ENCODE measurements at regions not wholly inside any gene's neighbourhood (a gene's known extent, or its start where the extent isn't known, plus 50 kb on each side); places are given as distances from the start of the nearest gene placed in this dataset.

GRCh38 chr5:114644576-114644975 lies 282.7 kb downstream of the KCNN2 start:
- no peaks in the 10 kb centered on the region for H3K4me1 ChIP-seq
- TF ChIP-seq POLR2AphosphoS5 (IDR thresholded peaks at IDR 0.05) = no peak
- ATAC-seq = no peak

GRCh38 chr5:114636271-114636670 lies 274.4 kb downstream of the KCNN2 start:
- no peak for ATAC-seq

More at GRCh38 chr5:114644576-114644975, 282.7 kb downstream of the KCNN2 start:
- Histone ChIP-seq H3K27ac (no peak overlapping the region), H3K27me3 (no peaks in the 10 kb centered on the region), H3K36me3 (no peaks in the 10 kb centered on the region), H3K9me3 (no peaks in the 10 kb centered on the region), H3K4me3 (no peak overlapping the region)

DNA sequence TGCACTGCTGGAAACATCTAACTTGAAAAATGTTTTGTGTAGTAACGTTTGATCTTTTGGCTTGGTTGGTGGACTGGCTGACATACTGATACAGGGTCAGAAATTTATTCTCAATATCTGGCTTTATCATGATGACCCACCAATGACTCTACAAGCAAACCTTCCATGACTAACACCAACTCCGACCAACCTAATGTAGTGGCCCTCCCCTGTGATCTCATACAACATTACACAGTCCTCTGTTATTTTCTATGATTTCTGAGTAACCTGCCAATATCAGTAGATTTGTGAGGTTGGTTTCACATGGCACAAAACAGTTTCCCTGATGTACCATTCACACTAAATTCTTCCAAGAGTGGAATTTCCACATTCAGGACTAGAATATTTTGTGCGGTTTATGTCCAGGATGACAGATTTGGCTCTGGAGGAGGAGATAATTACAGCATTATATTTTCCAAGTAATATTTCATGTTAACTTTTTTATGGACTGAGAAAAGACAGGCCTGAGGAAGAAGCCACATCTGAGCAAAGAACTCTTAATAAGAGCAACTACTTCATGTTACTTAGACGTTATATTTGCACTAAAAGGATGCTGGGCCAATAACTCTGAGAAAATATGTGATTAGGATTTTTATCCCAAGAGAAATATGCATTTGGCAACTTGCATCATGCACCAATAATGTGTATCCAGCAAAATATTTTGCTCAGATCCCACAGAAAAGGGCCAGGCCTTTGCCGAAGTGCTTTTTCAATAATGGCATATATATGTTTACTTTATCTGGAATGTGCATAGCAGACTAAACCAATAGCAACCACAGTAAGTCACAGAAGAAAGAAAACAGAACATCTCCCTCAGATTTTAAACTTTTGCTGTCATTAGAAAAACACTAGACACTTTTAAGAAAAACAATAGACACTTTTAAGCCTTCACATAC lies 273.4 kb downstream of the KCNN2 start:
- Histone ChIP-seq H3K36me3 (no peaks in the 10 kb centered on the region), H3K27me3 (no peaks in the 10 kb centered on the region), H3K4me3 (no peak overlapping the region), H3K27ac (no peak overlapping the region), H3K4me1 (no peaks in the 10 kb centered on the region), H3K9me3 (peaks cover 0 to 4% (median 0%) of the 10 kb centered on the region in 3 donors)
- TF ChIP-seq CTCF (IDR thresholded peaks at IDR 0.05) (no peak), POLR2AphosphoS5 (IDR thresholded peaks at IDR 0.05) (no peak), EP300 (IDR thresholded peaks at IDR 0.05) (no peak), POLR2A (IDR thresholded peaks at IDR 0.05) (no peak)
- WGBS, 2 donors (ENCODE audit: low coverage in 1 of 2) = 44 to 47% methylated on average over 5 of the region's 5 CpGs
- ATAC-seq = no peak

More at GRCh38 chr5:114636271-114636670, 274.4 kb downstream of the KCNN2 start:
- no peaks in the 10 kb centered on the region for H3K4me1 ChIP-seq
- no peaks in the 10 kb centered on the region for H3K36me3 ChIP-seq
- H3K9me3 ChIP-seq = peaks cover 0 to 4% (median 0%) of the 10 kb centered on the region in 3 donors
- no peak overlapping the region for H3K27ac ChIP-seq
- H3K4me3 ChIP-seq = no peak overlapping the region
- no peak for TF ChIP-seq CTCF (IDR thresholded peaks at IDR 0.05)
- TF ChIP-seq POLR2AphosphoS5 (IDR thresholded peaks at IDR 0.05) = no peak
- TF ChIP-seq POLR2A (IDR thresholded peaks at IDR 0.05) = no peak
- no peak for TF ChIP-seq EP300 (IDR thresholded peaks at IDR 0.05)
- H3K27me3 ChIP-seq = no peaks in the 10 kb centered on the region
- 72 to 80% methylated on average over 3 of the region's 3 CpGs for WGBS, 2 donors (ENCODE audit: low coverage in 1 of 2)

DNA sequence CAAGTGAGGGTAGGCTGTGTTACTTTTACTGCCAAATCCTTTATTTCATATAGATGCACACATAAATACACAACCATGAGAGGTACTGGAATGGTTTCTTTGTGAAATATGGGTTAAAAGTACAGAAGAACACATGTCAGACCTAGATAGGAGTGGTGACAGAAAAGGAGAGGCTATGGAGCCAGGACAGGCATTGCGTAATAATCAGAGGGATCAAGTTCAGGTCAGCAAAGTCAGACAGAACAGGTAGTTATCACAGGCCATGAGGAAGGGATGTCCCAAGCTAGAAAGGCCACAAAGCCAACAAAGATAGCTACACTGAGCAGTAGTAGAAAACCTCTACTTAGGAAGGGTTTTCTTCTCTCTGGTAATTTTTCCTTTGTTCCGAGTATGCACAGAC lies 272.6 kb downstream of the KCNN2 start:
- no peaks in the 10 kb centered on the region for H3K27me3 ChIP-seq
- H3K4me3 ChIP-seq = no peak overlapping the region
- no peak for TF ChIP-seq POLR2AphosphoS5 (IDR thresholded peaks at IDR 0.05)
- TF ChIP-seq POLR2A (IDR thresholded peaks at IDR 0.05) = no peak
- no peak for TF ChIP-seq CTCF (IDR thresholded peaks at IDR 0.05)
- no peak for TF ChIP-seq EP300 (IDR thresholded peaks at IDR 0.05)
- no peak overlapping the region for H3K27ac ChIP-seq
- H3K36me3 ChIP-seq = no peaks in the 10 kb centered on the region
- no peak for ATAC-seq
- H3K4me1 ChIP-seq = no peaks in the 10 kb centered on the region
- peaks cover 0 to 4% (median 0%) of the 10 kb centered on the region in 3 donors for H3K9me3 ChIP-seq
- 100% methylated on average over 2 of the region's 2 CpGs for WGBS, 2 donors (ENCODE audit: low coverage in 1 of 2)

DNA sequence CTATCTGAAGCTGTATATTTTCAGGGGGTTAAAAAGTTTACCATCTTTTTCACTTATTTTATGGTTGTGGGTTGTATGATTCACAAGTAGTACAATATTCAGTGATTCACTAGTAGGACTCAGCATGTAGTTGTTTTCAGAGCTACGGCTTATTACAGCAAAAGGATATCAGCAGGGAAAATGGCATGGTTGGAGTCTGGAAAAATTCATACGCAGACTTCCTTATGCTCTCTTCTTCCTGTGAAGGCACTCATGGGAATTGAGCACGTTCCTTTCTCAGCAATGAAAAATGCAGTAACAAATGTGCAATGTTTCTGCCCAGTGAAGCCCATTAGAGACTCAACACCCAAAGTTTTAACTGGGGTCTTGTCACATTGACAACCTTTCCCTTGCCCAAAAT lies 250.5 kb downstream of the KCNN2 start:
- no peaks in the 10 kb centered on the region for H3K4me1 ChIP-seq
- no peak for TF ChIP-seq POLR2AphosphoS5 (IDR thresholded peaks at IDR 0.05)
- TF ChIP-seq CTCF (IDR thresholded peaks at IDR 0.05) = no peak
- TF ChIP-seq EP300 (IDR thresholded peaks at IDR 0.05) = no peak
- no peak for TF ChIP-seq POLR2A (IDR thresholded peaks at IDR 0.05)
- 11 to 51% methylated on average over 3 of the region's 3 CpGs for WGBS, 2 donors (ENCODE audit: low coverage in 1 of 2)
- H3K36me3 ChIP-seq = no peaks in the 10 kb centered on the region
- peaks cover 4% of the 10 kb centered on the region for H3K27me3 ChIP-seq
- H3K27ac ChIP-seq = no peak overlapping the region
- peaks cover 0 to 3% (median 0%) of the 10 kb centered on the region in 3 donors for H3K9me3 ChIP-seq
- H3K4me3 ChIP-seq = no peak overlapping the region
- ATAC-seq = no peak
